Testis (tissue), 2 donors: ENCODE measurements at regions not wholly inside any gene's neighbourhood (a gene's known extent, or its start where the extent isn't known, plus 50 kb on each side); places are given as distances from the start of the nearest gene placed in this dataset.

Experiments
- DNase-seq: peaks from one replicate; pipeline ENCODE4 v3.0.0-alpha.2; 2019
- H3K27ac ChIP-seq, 2 donors: fragments of 200-600 bp; sonication (generic); one replicate each; pipeline ENCODE4 v1.5.1; 2019
- H3K27me3 ChIP-seq: fragments of 200-600 bp; sonication (generic); one replicate; pipeline ENCODE4 v1.5.1; 2019
- H3K36me3 ChIP-seq: fragments of 200-600 bp; sonication (generic); one replicate; pipeline ENCODE4 v1.5.1; 2017; ENCODE audit warnings: low read depth; ENCODE audit errors: missing control alignments
- H3K4me1 ChIP-seq: fragments of 200-600 bp; sonication (generic); one replicate; pipeline ENCODE4 v1.5.1; 2019
- H3K4me3 ChIP-seq, 2 donors: fragments of 200-600 bp; sonication (generic); one replicate each; pipeline ENCODE4 v1.5.1; 2017 to 2019
- H3K9me3 ChIP-seq: fragments of 200-600 bp; sonication (generic); one replicate; pipeline ENCODE4 v1.5.1; 2017
- POLR2A ChIP-seq: fragments of 450-650 bp; IDR thresholded peaks from one replicate; pipeline ENCODE4 v1.6.1; 2017; ENCODE audit warnings: antibody characterized with exemption, mild to moderate bottlenecking, moderate library complexity
- WGBS, 2 donors: methylation state at CpG; one replicate each; pipeline ENCODE4 v1.1.5; 2018; 5-methylcytosine and 5-hydroxymethylcytosine counted together
- intact Hi-C: fragments of 100-400 bp; cut with DNase I; formaldehyde crosslinking; loops from one replicate; pipeline ENCODE4 v1.15.1; 2023; ENCODE audit warnings: low total_unique reads
- TF ChIP-seq, protein P1 (sequence below), 3 experiments: fragments of 450-650 bp in 2 of 3; fragments of 200-600 bp in 1 of 3; sonication (generic) in 1 of 3; IDR thresholded peaks; one replicate each; pipeline ENCODE4 v1.5.1; 2016 to 2019; ENCODE audit warnings: antibody characterized with exemption in 3 of 3, mild to moderate bottlenecking in 2 of 3, moderate library complexity in 1 of 3

DNA sequence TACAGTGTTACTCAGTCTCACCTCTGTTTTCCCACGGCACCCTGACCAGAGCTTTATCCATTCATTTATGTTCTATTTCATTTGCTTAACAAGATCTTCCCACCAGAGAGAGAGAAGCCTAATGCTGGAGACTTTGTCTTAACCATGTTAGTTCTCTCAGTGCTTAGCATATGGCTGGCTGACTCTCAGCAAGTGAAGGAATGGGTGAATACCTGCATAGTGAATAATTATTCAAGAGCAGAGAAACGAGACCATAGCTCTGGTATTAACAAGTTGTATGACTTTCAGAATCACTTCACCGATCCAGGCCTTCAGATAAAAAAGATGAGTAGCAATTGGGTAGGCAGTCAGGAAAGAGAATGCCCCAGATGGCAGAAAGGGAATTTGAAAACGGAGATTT lies 686.3 kb downstream of the LIG4 start:
- H3K4me3 ChIP-seq, result no peak overlapping the region
- no peaks in the 10 kb centered on the region for H3K27me3 ChIP-seq
- TF ChIP-seq POLR2A, result no peak
- TF ChIP-seq, protein P1, sequence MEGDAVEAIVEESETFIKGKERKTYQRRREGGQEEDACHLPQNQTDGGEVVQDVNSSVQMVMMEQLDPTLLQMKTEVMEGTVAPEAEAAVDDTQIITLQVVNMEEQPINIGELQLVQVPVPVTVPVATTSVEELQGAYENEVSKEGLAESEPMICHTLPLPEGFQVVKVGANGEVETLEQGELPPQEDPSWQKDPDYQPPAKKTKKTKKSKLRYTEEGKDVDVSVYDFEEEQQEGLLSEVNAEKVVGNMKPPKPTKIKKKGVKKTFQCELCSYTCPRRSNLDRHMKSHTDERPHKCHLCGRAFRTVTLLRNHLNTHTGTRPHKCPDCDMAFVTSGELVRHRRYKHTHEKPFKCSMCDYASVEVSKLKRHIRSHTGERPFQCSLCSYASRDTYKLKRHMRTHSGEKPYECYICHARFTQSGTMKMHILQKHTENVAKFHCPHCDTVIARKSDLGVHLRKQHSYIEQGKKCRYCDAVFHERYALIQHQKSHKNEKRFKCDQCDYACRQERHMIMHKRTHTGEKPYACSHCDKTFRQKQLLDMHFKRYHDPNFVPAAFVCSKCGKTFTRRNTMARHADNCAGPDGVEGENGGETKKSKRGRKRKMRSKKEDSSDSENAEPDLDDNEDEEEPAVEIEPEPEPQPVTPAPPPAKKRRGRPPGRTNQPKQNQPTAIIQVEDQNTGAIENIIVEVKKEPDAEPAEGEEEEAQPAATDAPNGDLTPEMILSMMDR (IDR thresholded peaks at IDR 0.05), result no peak
- no peaks in the 10 kb centered on the region for H3K9me3 ChIP-seq
- H3K4me1 ChIP-seq, result no peaks in the 10 kb centered on the region
- no peak overlapping the region for H3K27ac ChIP-seq
- no peak for DNase-seq
- 74 to 78% methylated on average over 4 of the region's 4 CpGs for WGBS, 2 donors
- H3K36me3 ChIP-seq, result no peaks in the 10 kb centered on the region
- intact Hi-C loops, result no loop called here

DNA sequence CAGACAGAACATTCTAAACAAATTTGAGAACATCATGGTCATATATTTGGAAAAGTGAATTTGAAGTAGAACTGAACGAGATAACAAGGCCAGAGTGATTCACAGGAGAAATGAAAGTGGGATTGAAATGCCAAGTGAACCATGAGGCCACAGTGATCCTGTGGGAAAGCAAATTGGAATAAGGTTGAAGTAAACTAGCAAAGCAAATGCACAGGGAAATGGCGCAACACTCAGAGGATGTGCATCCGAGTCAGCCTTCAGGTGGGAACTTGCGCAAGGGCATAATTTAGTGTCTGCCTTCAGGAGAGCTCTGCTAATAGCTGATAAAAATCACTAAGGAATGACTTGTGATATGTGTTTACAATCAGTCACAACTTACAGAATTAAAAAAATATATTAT lies 696.6 kb downstream of the LIG4 start:
- DNase-seq, result no peak
- Histone ChIP-seq H3K36me3 (no peaks in the 10 kb centered on the region), H3K9me3 (no peaks in the 10 kb centered on the region), H3K4me3 (no peak overlapping the region), H3K4me1 (no peaks in the 10 kb centered on the region), H3K27me3 (no peaks in the 10 kb centered on the region), H3K27ac (no peak overlapping the region)
- TF ChIP-seq, protein P1 (IDR thresholded peaks at IDR 0.05), result no peak
- TF ChIP-seq POLR2A, result no peak
- WGBS, 2 donors, result 86 to 92% methylated on average over 4 of the region's 4 CpGs
- intact Hi-C loops, result no loop called here

DNA sequence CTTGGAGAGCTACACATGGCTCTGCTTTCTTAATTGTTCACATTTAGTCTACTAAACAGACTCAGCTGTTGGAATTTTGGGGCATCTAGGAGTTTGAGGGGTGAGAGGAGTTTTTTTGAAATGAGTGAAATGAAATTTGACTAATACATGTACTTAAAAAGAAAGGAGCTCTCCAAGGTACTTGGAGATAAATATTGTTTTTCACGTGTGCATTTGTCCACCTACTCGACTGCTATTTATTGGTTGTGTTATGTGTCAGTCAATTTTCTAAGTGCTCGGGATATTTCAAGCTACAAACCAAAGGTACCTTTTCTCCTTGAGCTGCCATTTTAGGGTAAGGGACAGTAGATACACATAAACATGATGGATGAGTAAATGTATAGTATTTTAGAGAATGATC lies 697.0 kb downstream of the LIG4 start:
- TF ChIP-seq, protein P1 (IDR thresholded peaks at IDR 0.05), result no peak
- TF ChIP-seq POLR2A, result no peak
- H3K27me3 ChIP-seq, result no peaks in the 10 kb centered on the region
- intact Hi-C loops, result no loop called here
- no peaks in the 10 kb centered on the region for H3K9me3 ChIP-seq
- WGBS, 2 donors, result 53 to 60% methylated on average over 3 of the region's 3 CpGs
- H3K27ac ChIP-seq, result no peak overlapping the region
- no peak for DNase-seq
- no peaks in the 10 kb centered on the region for H3K36me3 ChIP-seq
- H3K4me1 ChIP-seq, result no peaks in the 10 kb centered on the region
- H3K4me3 ChIP-seq, result no peak overlapping the region

- no peak overlapping the region for H3K27ac ChIP-seq
- no peaks in the 10 kb centered on the region for H3K9me3 ChIP-seq
- intact Hi-C loops, result no loop called here
- no peak for DNase-seq
- TF ChIP-seq, protein P1 (IDR thresholded peaks at IDR 0.05), result no peak
- no peak for TF ChIP-seq POLR2A
- H3K36me3 ChIP-seq, result no peaks in the 10 kb centered on the region
- no peak overlapping the region for H3K4me3 ChIP-seq
- WGBS, 2 donors, result 77 to 88% methylated on average over 4 of the region's 4 CpGs
- H3K27me3 ChIP-seq, result no peaks in the 10 kb centered on the region
- no peaks in the 10 kb centered on the region for H3K4me1 ChIP-seq
These were observed 698.8 kb downstream of the LIG4 start for GRCh38 chr13:107516517-107516916.

- intact Hi-C loops, result no loop called here
- H3K27ac ChIP-seq, result no peak overlapping the region
- TF ChIP-seq POLR2A, result no peak
- TF ChIP-seq, protein P1 (IDR thresholded peaks at IDR 0.05), result no peak
- no peaks in the 10 kb centered on the region for H3K27me3 ChIP-seq
- DNase-seq, result no peak
- no peaks in the 10 kb centered on the region for H3K4me1 ChIP-seq
- no peaks in the 10 kb centered on the region for H3K36me3 ChIP-seq
- H3K4me3 ChIP-seq, result no peak overlapping the region
- no peaks in the 10 kb centered on the region for H3K9me3 ChIP-seq
- WGBS, 2 donors, result 93 to 94% methylated on average over 6 of the region's 6 CpGs
These were observed 702.8 kb downstream of the LIG4 start for GRCh38 chr13:107512551-107512950.
